ENCODE measurements at regions not wholly inside any gene's neighbourhood (a gene's known extent, or its start where the extent isn't known, plus 50 kb on each side); places are given as distances from the start of the nearest gene placed in this dataset.

GRCh38 chr7:57370739-57371098 is 79.3 kb upstream of the ZNF716 start:
- no peak overlapping the region for H3K27ac ChIP-seq (ENCODE audit: low read depth in 2 of 2, low read length in 2 of 2)
- no peaks in the 10 kb centered on the region for H3K27me3 ChIP-seq (ENCODE audit: control insufficient read depth, insufficient read depth, low read length)
- H3K9ac ChIP-seq (ENCODE audit: low read length in 3 of 3): no peak overlapping the region
- H3K36me3 ChIP-seq (ENCODE audit: control insufficient read depth in 2 of 3, insufficient read depth in 3 of 3, low read length in 3 of 3): no peaks in the 10 kb centered on the region
- no peak for TF ChIP-seq CTCF (IDR thresholded peaks at IDR 0.05; ENCODE audit: borderline replicate concordance, extremely low read depth, insufficient read depth)
- no peak for FAIRE-seq
- no peak for DNase-seq
- intact Hi-C loops (cut with DNase I): no loop called here
- H3K4me3 ChIP-seq (ENCODE audit: low read length in 3 of 3): no peak overlapping the region
- no peaks in the 10 kb centered on the region for H3K4me1 ChIP-seq (ENCODE audit: control insufficient read depth in 2 of 3, insufficient read depth in 2 of 3, low read depth in 1 of 3, low read length in 3 of 3)
- H3K9me3 ChIP-seq (ENCODE audit: control insufficient read depth in 2 of 3, insufficient read depth in 1 of 3, low read length in 3 of 3): no peaks in the 10 kb centered on the region

GRCh38 chr7:57375783-57376182 is 74.2 kb upstream of the ZNF716 start:
- H3K4me1 ChIP-seq (ENCODE audit: control insufficient read depth in 2 of 3, insufficient read depth in 2 of 3, low read depth in 1 of 3, low read length in 3 of 3): no peaks in the 10 kb centered on the region
- no peaks in the 10 kb centered on the region for H3K27me3 ChIP-seq (ENCODE audit: control insufficient read depth, insufficient read depth, low read length)
- H3K4me3 ChIP-seq (ENCODE audit: low read length in 3 of 3): no peak overlapping the region
- H3K36me3 ChIP-seq (ENCODE audit: control insufficient read depth in 2 of 3, insufficient read depth in 3 of 3, low read length in 3 of 3): no peaks in the 10 kb centered on the region
- H3K27ac ChIP-seq (ENCODE audit: low read depth in 2 of 2, low read length in 2 of 2): no peak overlapping the region
- H3K9ac ChIP-seq (ENCODE audit: low read length in 3 of 3): no peak overlapping the region
- DNase-seq (peak in 1 of 5 donors; percentile 23), FAIRE-seq (no peak)
- H3K9me3 ChIP-seq (ENCODE audit: control insufficient read depth in 2 of 3, insufficient read depth in 1 of 3, low read length in 3 of 3): peaks cover 0 to 3% (median 0%) of the 10 kb centered on the region in 3 donors
- no peak for TF ChIP-seq CTCF (IDR thresholded peaks at IDR 0.05; ENCODE audit: borderline replicate concordance, extremely low read depth, insufficient read depth)
- intact Hi-C loops (cut with DNase I): no loop called here

GRCh38 chr7:57381581-57381980 is 68.4 kb upstream of the ZNF716 start:
- H3K9ac ChIP-seq (ENCODE audit: low read length in 3 of 3): no peak overlapping the region
- H3K9me3 ChIP-seq (ENCODE audit: control insufficient read depth in 2 of 3, insufficient read depth in 1 of 3, low read length in 3 of 3): peaks cover 0 to 7% (median 2%) of the 10 kb centered on the region in 3 donors
- no peaks in the 10 kb centered on the region for H3K36me3 ChIP-seq (ENCODE audit: control insufficient read depth in 2 of 3, insufficient read depth in 3 of 3, low read length in 3 of 3)
- FAIRE-seq: no peak
- intact Hi-C loops (cut with DNase I): no loop called here
- no peak overlapping the region for H3K27ac ChIP-seq (ENCODE audit: low read depth in 2 of 2, low read length in 2 of 2)
- DNase-seq: peak in 1 of 5 donors; percentile 50
- H3K4me1 ChIP-seq (ENCODE audit: control insufficient read depth in 2 of 3, insufficient read depth in 2 of 3, low read depth in 1 of 3, low read length in 3 of 3): no peaks in the 10 kb centered on the region
- TF ChIP-seq CTCF (IDR thresholded peaks at IDR 0.05; ENCODE audit: borderline replicate concordance, extremely low read depth, insufficient read depth): no peak
- H3K27me3 ChIP-seq (ENCODE audit: control insufficient read depth, insufficient read depth, low read length): no peaks in the 10 kb centered on the region
- H3K4me3 ChIP-seq (ENCODE audit: low read length in 3 of 3): no peak overlapping the region

GRCh38 chr7:57384380-57384779 is 65.6 kb upstream of the ZNF716 start:
- Histone ChIP-seq H3K27me3 (ENCODE audit: control insufficient read depth, insufficient read depth, low read length) (no peaks in the 10 kb centered on the region), H3K4me3 (ENCODE audit: low read length in 3 of 3) (no peak overlapping the region), H3K36me3 (ENCODE audit: control insufficient read depth in 2 of 3, insufficient read depth in 3 of 3, low read length in 3 of 3) (no peaks in the 10 kb centered on the region), H3K9ac (ENCODE audit: low read length in 3 of 3) (no peak overlapping the region), H3K4me1 (ENCODE audit: control insufficient read depth in 2 of 3, insufficient read depth in 2 of 3, low read depth in 1 of 3, low read length in 3 of 3) (no peaks in the 10 kb centered on the region), H3K27ac (ENCODE audit: low read depth in 2 of 2, low read length in 2 of 2) (no peak overlapping the region), H3K9me3 (ENCODE audit: control insufficient read depth in 2 of 3, insufficient read depth in 1 of 3, low read length in 3 of 3) (peaks cover 0 to 4% (median 2%) of the 10 kb centered on the region in 3 donors)
- no peak for DNase-seq
- FAIRE-seq: no peak
- no peak for TF ChIP-seq CTCF (IDR thresholded peaks at IDR 0.05; ENCODE audit: borderline replicate concordance, extremely low read depth, insufficient read depth)
- intact Hi-C loops (cut with DNase I): no loop called here
